NCI-H2196 treated with DMSO at 0.1 percent for 48 hours (cell line): ENCODE measurements at regions not wholly inside any gene's neighbourhood (a gene's known extent, or its start where the extent isn't known, plus 50 kb on each side); places are given as distances from the start of the nearest gene placed in this dataset.

Experiments used
- DNase-seq: peaks from one replicate; lab custom pipeline; 2025; ENCODE audit not compliant: unreplicated experiment; lab: John Stamatoyannopoulos, UW

DNA sequence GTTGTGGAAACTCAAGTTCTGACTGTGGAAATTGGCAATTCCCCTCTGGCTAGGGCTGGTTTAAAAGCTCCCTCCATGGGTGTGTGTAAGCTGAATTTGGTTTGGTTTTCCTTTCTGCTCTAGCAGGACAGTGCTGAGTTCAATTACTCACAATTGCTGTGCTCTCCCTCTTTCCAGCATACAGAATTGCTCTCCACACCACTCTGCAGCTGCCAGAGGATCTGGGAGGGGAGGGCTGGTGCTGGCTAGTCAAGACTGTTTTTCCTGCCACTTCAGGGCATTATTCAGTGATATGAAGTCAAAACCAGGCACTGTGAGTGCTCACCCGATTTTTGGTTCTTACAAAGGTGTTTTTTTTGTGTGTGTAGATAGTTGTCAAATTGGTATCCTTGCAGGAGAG is 336.9 kb upstream of the SLC24A2 start:
- no peak for DNase-seq

DNA sequence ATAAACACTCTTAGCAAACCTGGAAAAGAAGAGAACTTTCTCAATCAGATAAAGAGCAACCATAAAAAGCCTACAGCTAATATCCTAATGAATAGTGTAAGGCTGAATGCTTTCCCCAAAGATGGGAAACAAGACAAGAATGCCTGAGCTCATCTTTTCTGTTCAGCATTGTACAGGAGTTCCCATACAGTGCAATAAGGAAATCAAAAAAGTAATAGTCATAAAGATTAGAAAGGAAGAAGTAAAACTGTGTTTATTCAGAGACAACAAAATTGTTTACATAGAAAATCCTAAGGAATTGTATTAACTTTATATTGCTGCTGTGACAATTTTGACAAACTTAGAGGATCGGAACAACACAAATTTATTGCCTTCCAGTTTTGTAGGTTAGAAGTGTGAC is 330.7 kb upstream of the SLC24A2 start:
- no peak for DNase-seq

DNA sequence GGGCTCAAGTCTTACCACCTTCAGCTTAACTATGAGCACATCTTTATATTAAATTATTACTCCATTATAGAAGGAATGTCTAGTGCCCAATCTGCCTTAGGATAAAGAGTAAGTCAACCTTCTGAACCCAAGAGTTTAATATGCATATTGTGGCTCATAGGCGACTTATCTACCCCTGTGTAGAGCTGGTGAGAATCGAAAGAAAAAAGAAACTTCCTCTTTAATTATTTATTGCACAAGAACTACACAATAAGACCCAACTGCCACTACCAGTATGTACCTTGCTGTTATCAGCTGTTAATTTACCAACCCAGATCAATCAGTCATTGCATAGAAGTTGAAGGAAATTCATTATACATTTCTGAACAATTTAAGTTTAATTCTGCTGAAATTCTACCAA is 329.1 kb upstream of the SLC24A2 start:
- no peak for DNase-seq

DNA sequence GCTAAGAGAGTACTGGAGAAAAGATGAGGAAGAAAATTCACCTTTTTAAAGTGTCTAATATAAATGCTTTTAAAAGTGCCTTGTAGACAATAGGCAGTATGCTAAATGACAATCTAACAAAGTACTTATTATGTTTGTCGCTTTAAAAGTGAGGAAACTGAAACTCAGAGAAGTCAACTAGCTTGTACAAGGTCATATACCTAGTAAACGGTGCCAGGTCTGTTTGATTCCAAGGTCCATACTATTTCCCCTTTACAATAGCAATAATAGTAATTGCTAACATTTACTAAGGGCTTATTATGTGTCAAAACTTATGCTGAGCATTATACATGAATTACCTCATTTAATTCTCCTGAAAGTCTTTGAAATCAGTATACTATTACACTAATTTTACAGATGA is 328.6 kb upstream of the SLC24A2 start:
- no peak for DNase-seq

DNA sequence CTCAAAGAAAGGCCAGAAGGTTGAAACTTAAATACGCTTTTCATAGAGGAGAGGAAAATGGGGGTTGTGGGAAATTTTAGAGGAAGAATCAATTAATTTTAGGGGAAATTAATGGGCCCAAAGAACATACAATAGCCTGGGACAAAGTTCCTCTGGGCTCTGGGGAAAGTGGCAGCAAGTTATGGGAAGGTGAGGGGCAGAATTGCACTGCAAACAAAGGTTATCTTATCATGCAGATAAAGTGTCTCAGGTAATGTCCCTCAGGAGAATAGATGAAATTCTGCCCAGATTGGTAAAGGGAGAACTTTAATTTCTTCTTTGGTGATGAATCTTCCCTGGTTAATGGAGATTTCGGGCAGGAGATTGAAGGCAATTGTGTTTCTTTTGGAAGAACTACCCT is 326.1 kb upstream of the SLC24A2 start:
- DNase-seq = no peak

GRCh38 chr9:20112205-20112783 is 323.5 kb upstream of the SLC24A2 start:
- no peak for DNase-seq

DNA sequence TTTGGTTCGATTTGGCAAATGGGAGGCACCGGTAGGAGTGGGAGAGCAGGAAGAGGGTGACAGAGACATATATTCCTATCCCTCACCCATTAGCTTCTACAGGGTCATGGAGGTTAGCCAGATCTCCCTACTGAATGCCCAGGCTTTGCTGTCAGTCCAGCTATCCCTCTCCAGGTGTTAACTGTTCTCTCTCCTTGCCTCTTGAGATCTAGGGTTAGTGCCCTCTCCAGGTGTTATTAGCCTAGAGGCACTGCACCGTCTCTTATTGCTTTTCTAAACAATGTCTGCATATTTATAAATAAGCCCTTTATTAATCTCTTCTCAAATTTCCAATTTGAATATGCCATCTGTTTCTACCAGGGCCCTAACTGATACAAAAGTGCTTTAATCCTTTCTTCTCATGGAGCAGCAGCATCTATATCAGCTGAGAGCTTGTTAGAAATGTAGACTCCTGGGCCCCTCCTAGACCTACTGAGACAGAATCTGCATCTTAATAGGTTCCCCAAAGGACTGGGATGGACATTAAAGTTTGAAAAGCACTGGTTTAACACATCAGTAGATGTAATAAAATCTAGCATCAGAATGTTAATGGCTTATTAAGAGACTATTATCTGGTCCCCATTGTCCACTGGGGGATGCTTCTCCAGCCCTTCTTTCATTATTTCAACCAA is 322.5 kb upstream of the SLC24A2 start:
- DNase-seq = no peak

DNA sequence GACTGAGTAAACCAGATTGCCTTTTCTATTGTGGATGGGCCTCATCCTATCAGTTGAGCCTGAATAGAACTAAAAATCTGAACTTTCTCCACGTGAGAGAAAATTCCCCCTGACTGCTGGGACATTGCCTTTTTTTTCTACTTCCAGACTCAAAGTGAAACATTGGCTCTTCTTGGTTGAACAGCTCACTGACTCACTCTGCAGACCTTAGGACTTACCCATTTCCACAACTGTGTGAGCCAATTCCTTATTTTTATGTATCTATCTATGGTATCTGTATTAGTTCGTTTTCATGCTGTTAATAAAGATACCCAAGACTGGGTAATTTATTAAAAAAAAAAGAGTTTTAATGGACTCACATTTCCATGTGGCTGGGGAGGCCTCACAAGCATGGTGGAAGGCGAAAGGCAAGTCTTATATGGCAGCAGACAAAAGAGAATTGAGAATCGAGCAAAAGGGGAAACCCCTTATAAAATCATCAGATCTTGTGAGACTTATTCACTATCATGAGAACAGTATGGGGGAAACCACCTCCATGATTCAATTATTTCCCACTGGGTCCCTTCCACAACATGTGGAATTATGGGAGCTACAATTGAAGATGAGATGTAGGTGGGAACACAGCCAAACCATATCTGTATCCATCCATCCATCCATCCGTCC is 306.7 kb upstream of the SLC24A2 start:
- DNase-seq = no peak

- no peak for DNase-seq
These were observed 303.7 kb upstream of the SLC24A2 start for GRCh38 chr9:20092561-20092960.

- DNase-seq = no peak
These were observed 298.6 kb upstream of the SLC24A2 start for GRCh38 chr9:20087481-20087880.

GRCh38 chr9:20085842-20086241 is 297.0 kb upstream of the SLC24A2 start:
- no peak for DNase-seq

DNA sequence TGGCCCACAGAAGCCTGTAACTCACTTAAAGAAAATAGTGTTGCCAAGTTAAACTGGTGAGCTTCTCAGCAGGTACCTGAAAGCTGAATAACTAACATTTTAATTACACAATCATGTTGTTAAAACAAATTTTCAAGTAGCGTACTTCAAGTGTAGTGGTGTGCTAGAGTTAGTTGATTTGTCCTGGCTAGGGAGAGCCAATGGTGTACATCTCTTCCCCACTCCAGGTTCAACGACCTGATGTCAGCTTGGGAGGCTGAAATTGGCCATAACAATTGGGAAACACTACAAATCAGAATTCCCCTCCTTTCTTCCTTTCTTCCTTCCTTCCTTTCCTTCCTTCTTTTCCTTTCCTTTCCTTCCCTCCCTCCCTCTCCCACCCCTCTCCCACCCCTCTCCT is 295.3 kb upstream of the SLC24A2 start:
- no peak for DNase-seq

DNA sequence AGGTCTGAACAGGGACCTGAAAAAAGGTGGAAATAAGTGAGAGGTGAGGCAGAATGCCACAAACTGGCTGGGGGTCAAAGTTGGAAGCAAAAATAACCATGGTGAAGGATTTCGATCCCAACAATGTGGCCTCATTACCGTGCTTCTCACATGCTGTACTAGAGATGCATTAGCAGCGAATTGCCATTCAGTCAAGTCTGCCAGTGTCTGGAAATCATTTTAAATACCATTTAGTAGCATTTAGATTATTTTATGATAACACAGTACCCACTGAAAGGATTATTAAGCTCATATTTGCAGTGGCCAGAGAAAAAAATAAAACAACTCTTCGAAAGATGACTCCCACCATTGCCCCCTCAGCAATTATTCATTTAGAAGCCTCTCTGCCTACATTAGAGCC is 294.6 kb upstream of the SLC24A2 start:
- no peak for DNase-seq

DNA sequence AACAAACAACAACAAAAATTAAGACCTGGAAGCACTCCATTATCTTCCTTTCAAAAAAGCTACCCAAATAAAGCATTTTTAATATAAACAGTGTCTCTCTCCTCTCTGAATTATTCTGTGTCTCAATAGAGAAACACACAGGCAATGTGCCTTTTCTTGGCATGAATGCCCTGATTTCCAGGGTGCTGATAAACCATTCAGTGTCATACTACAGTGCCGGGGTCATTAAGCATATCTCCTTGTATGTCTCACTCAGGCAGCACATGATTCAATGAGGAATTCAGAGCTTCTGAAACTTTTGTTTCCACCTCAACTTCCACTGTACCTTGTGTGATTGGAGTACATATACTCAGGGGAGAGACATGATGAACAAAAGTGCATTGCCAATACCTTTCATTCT is 294.0 kb upstream of the SLC24A2 start:
- DNase-seq = no peak

DNA sequence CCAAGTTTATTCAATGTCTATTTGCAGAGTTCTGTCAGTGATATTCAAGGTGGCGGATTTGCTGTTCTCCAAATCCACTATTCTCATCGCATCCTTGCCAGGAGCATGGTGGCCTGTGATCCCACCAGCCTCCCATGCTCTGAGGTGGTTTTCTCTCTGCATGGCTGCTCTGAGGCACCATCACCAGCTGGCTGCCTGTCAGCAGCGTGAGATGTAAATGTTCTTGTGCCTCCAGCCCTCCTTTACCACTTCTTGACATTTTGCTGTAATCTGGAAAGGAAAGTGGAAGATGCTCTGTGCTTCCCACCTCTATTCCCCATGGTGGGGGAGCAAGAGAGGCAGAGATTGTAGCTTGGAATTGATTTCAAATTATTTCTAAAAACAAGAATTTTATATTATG is 293.6 kb upstream of the SLC24A2 start:
- DNase-seq = no peak

DNA sequence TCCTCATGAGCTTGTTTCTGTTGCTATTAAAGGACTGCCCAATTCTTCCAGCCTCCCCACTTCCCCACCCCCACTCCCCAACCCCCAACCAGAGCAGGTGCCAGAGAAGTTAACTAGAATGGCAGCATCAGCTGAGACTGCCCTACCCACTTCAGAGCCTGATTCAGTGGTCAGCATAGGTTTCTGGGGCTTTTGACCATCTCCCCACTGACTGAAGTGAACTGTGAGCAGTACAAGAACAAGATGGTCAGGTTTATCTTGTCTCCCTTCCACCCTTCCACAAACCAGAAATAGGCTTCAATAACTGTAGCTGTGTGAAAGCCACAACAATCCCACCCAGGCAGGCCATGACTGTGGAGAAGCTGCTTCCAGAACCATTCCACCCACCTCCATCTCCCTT is 289.4 kb upstream of the SLC24A2 start:
- DNase-seq = no peak

DNA sequence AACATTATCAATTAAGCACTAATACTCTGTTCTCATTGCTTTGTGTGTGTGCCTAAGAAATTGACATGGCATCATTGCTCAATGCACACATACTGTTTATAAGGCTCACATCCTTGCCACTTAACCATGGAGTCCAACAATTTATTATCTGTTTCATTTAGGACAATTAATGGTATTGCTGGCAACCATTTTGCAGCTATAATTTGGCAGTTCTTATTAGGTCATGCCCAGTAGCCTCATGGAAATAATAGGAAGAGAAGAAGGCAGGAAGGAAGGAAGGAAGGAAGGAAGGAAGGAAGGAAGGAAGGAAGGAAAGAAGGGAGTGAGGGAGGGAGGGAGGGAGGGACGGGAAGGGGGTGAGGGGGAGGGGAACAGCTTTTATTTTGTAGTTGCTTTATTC is 285.5 kb upstream of the SLC24A2 start:
- DNase-seq = no peak

DNA sequence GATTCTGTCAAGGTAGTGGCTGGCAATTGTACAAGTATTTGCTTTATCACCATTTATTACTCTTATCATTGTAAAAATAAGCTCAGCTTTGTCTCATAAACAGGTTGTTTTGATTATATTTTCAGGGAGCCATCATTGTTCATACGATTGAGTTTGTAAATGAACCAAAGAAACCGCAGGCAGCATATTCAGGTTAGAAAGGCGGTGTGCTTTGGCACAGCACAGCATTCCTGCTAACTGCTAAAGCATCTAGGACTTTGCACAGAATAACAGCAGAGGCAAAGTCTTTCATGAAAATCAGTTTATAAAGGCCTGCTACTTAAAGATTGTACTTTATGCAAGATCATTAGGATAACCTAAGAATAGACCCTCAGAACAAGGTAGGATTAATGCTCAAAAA is 281.5 kb upstream of the SLC24A2 start:
- no peak for DNase-seq

GRCh38 chr9:20065796-20066700 is 277.2 kb upstream of the SLC24A2 start:
- DNase-seq = no peak

DNA sequence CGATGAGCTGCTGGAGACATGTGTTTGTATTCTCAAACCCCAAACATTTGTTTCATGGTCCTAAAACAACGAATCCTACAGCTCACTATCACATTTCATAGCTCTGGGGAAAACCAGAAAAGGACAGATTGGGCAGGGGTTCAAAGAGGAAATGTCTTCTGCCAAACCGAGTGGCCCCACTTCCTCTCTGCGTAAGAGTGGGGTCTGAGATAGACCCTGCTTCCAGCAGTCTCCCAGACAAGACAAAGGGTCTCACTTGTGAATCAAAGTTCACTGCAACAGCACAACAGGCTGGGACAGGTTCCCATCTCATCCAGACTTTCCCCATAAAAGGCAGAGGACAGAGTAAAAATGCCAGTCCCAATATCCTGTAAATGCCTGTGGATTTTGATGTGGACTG is 276.2 kb upstream of the SLC24A2 start:
- DNase-seq = no peak

DNA sequence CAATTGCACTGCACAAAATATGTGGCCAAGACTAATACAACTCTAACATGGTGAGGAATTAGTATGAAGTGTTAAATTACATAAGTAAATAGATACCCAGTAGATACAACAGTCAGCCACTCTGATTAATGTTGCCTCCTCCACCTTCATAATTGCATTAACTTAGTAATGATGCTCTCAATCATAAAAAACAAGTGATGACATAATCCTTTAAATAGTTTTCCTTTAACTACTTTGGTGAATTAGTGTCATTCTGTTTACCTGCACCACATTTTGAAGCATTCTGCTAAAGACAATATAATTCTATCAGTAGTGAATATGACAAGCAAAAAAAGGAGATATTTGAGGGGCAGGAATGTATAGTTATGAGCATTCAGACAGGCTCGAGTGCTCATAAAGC is 265.9 kb upstream of the SLC24A2 start:
- DNase-seq = no peak

GRCh38 chr9:20048985-20049384 is 260.1 kb upstream of the SLC24A2 start:
- no peak for DNase-seq
